ENCODE measurements at regions not wholly inside any gene's neighbourhood (a gene's known extent, or its start where the extent isn't known, plus 50 kb on each side); places are given as distances from the start of the nearest gene placed in this dataset.

GRCh38 chr6:145469021-145469420 is 266.3 kb downstream of the EPM2A start:
- peaks cover 2% of the 10 kb centered on the region for H3K9me3 Mint-ChIP-seq (ENCODE audit: insufficient read depth)
- H3K27me3 Mint-ChIP-seq: no peaks in the 10 kb centered on the region
- Histone ChIP-seq H3K36me3 (replicated peaks in 1 of 2; ENCODE audit: control extremely low read depth in 1 of 2, control insufficient read depth in 1 of 2, extremely low read depth in 1 of 2, insufficient read depth in 2 of 2, low read length in 1 of 2) (no peaks in the 10 kb centered on the region), H3K9ac (ENCODE audit: low read length) (no peak overlapping the region), H2AFZ (ENCODE audit: insufficient read depth, low read depth, low read length, poor library complexity, severe bottlenecking) (no peak overlapping the region), H3K4me1 (ENCODE audit: control insufficient read depth in 2 of 2, insufficient read depth in 2 of 2, low read length in 2 of 2) (no peaks in the 10 kb centered on the region), H3K4me2 (replicated peaks; ENCODE audit: low read depth, low read length, poor library complexity, severe bottlenecking) (no peak overlapping the region), H3K4me3 (ENCODE audit: control extremely low read depth in 1 of 5, extremely low read depth in 1 of 5, insufficient read depth in 1 of 5, low read depth in 2 of 5, low read length in 4 of 5) (no peak overlapping the region), H3K79me2 (ENCODE audit: control insufficient read depth, insufficient read depth, low read length) (no peaks in the 10 kb centered on the region), H4K20me1 (ENCODE audit: control insufficient read depth, insufficient read depth, low read length, poor library complexity, severe bottlenecking) (no peaks in the 10 kb centered on the region), H3K9me3 (ENCODE audit: control extremely low read depth in 1 of 3, control insufficient read depth in 2 of 3, insufficient read depth in 1 of 3, low read length in 2 of 3) (peaks cover 0 to 10% (median 0%) of the 10 kb centered on the region in 3 donors), H3K27ac (ENCODE audit: low read length in 2 of 2) (no peak overlapping the region), H3K27me3 (replicated peaks in 1 of 4; ENCODE audit: control extremely low read depth in 1 of 4, control insufficient read depth in 3 of 4, insufficient read depth in 4 of 4, low read length in 3 of 4) (no peaks in the 10 kb centered on the region)
- no peak overlapping the region for H3K27ac Mint-ChIP-seq
- H3K4me3 Mint-ChIP-seq: no peak overlapping the region
- no peak for DNase-seq
- no peak for ATAC-seq (ENCODE audit: low read depth)
- TF ChIP-seq CTCF (IDR thresholded peaks at IDR 0.05) (no peak), EZH2 (IDR thresholded peaks at IDR 0.05; ENCODE audit: borderline replicate concordance, insufficient read depth, low read depth, low read length, poor library complexity, severe bottlenecking) (no peak)
- no peaks in the 10 kb centered on the region for H3K4me1 Mint-ChIP-seq
- POLR2A ChIA-PET: no interaction called here
- intact Hi-C loops (cut with micrococcal nuclease): no loop called here
- CTCF ChIA-PET: no interaction called here

GRCh38 chr6:145475794-145476396 is 259.4 kb downstream of the EPM2A start:
- no peak overlapping the region for H3K4me3 ChIP-seq (ENCODE audit: control extremely low read depth in 1 of 5, extremely low read depth in 1 of 5, insufficient read depth in 1 of 5, low read depth in 2 of 5, low read length in 4 of 5)
- no peak for ATAC-seq (ENCODE audit: low read depth)
- no peak for DNase-seq
- peaks cover 0 to 12% (median 0%) of the 10 kb centered on the region in 3 donors for H3K9me3 ChIP-seq (ENCODE audit: control extremely low read depth in 1 of 3, control insufficient read depth in 2 of 3, insufficient read depth in 1 of 3, low read length in 2 of 3)
- peaks cover 10% of the 10 kb centered on the region for H3K9me3 Mint-ChIP-seq (ENCODE audit: insufficient read depth)
- intact Hi-C loops (cut with micrococcal nuclease): no loop called here
- TF ChIP-seq EZH2 (IDR thresholded peaks at IDR 0.05; ENCODE audit: borderline replicate concordance, insufficient read depth, low read depth, low read length, poor library complexity, severe bottlenecking): no peak
- no peak overlapping the region for H3K9ac ChIP-seq (ENCODE audit: low read length)
- H3K27me3 ChIP-seq (replicated peaks in 1 of 4; ENCODE audit: control extremely low read depth in 1 of 4, control insufficient read depth in 3 of 4, insufficient read depth in 4 of 4, low read length in 3 of 4): no peaks in the 10 kb centered on the region
- H2AFZ ChIP-seq (ENCODE audit: insufficient read depth, low read depth, low read length, poor library complexity, severe bottlenecking): no peak overlapping the region
- no peak overlapping the region for H3K27ac ChIP-seq (ENCODE audit: low read length in 2 of 2)
- no peak overlapping the region for H3K4me3 Mint-ChIP-seq
- CTCF ChIA-PET: no interaction called here
- no peaks in the 10 kb centered on the region for H4K20me1 ChIP-seq (ENCODE audit: control insufficient read depth, insufficient read depth, low read length, poor library complexity, severe bottlenecking)
- no peak overlapping the region for H3K4me2 ChIP-seq (replicated peaks; ENCODE audit: low read depth, low read length, poor library complexity, severe bottlenecking)
- H3K27me3 Mint-ChIP-seq: no peaks in the 10 kb centered on the region
- no peaks in the 10 kb centered on the region for H3K4me1 ChIP-seq (ENCODE audit: control insufficient read depth in 2 of 2, insufficient read depth in 2 of 2, low read length in 2 of 2)
- no peak overlapping the region for H3K27ac Mint-ChIP-seq
- POLR2A ChIA-PET: no interaction called here
- WGBS (ENCODE audit: insufficient coverage): no CpG with 5 or more reads among the region's 1 CpG
- no peaks in the 10 kb centered on the region for H3K79me2 ChIP-seq (ENCODE audit: control insufficient read depth, insufficient read depth, low read length)
- H3K4me1 Mint-ChIP-seq: no peaks in the 10 kb centered on the region
- H3K36me3 ChIP-seq (replicated peaks in 1 of 2; ENCODE audit: control extremely low read depth in 1 of 2, control insufficient read depth in 1 of 2, extremely low read depth in 1 of 2, insufficient read depth in 2 of 2, low read length in 1 of 2): no peaks in the 10 kb centered on the region
